ENCODE measurements at regions not wholly inside any gene's neighbourhood (a gene's known extent, or its start where the extent isn't known, plus 50 kb on each side); places are given as distances from the start of the nearest gene placed in this dataset.
A peak's percentile ranks its signal among the peaks of the same experiment; 100 is the strongest.

DNA sequence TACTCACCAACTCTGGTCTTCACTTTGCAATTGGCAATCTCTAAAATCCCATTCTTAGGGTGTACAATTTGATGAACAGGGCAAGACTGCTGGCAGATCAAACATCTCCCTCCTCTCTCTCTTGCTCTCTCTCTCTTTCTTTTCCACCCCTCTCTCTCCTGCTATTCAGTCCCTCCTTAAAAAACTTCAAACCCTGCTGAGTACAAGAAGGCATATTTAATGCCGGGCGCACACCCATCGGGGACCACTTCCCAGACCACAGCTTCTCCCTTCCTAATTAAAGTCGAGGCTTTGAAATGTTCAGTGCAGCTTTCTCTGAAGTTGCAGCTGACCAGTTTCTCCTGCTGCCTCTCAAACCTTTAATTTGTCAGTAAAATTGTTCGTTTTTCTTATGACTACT is 185.4 kb upstream of the CDH11 start:
- H3K27ac ChIP-seq: no peak overlapping the region
- peaks cover 14 to 43% of the 10 kb centered on the region in 2 donors for H3K4me1 ChIP-seq (replicated peaks in 1 of 2)
- ATAC-seq (replicated peaks in 6 of 8): no peak
- in situ Hi-C loops (cut with MboI; ENCODE audit: low pct_unique_long_range_greater_than_20kb in 2 of 9, low sequenced_read_pairs in 9 of 9, unreplicated experiment in 9 of 9): no loop called here
- H3K4me3 ChIP-seq: no peak overlapping the region
- WGBS, 10 experiments: 40 to 100% (median 79%) methylated on average over 1 to 5 of the region's 5 CpGs; no CpG with 5 or more reads in 1 of the 10 experiments

- H3K27ac ChIP-seq: peak overlapping the region; percentile 7 to 40
- H3K4me3 ChIP-seq: no peak overlapping the region
- in situ Hi-C loops (cut with MboI; ENCODE audit: low pct_unique_long_range_greater_than_20kb in 2 of 9, low sequenced_read_pairs in 9 of 9, unreplicated experiment in 9 of 9): no loop called here
- ATAC-seq (replicated peaks in 6 of 8): peak in 2 of 8 experiments; percentile 1 to 9
- WGBS, 10 experiments: 38 to 100% (median 90%) methylated on average over 1 to 2 of the region's 2 CpGs
- H3K4me1 ChIP-seq (replicated peaks in 1 of 2): peaks cover 14 to 43% of the 10 kb centered on the region in 2 donors
These were observed 184.9 kb upstream of the CDH11 start for GRCh38 chr16:65306722-65307121.

- WGBS, 10 experiments: 0 to 22% (median 0%) methylated on average over 1 of the region's 1 CpG; no CpG with 5 or more reads in 3 of the 10 experiments
- peak overlapping the region in 1 of 2 donors; percentile 7 for H3K27ac ChIP-seq
- peak in 5 of 8 experiments; percentile 43 to 66 (median 44) for ATAC-seq (replicated peaks in 6 of 8)
- H3K4me1 ChIP-seq (replicated peaks in 1 of 2): peaks cover 14 to 43% of the 10 kb centered on the region in 2 donors
- H3K4me3 ChIP-seq: no peak overlapping the region
- in situ Hi-C loops (cut with MboI; ENCODE audit: low pct_unique_long_range_greater_than_20kb in 2 of 9, low sequenced_read_pairs in 9 of 9, unreplicated experiment in 9 of 9): no loop called here
These were observed 184.4 kb upstream of the CDH11 start for GRCh38 chr16:65306300-65306699.

DNA sequence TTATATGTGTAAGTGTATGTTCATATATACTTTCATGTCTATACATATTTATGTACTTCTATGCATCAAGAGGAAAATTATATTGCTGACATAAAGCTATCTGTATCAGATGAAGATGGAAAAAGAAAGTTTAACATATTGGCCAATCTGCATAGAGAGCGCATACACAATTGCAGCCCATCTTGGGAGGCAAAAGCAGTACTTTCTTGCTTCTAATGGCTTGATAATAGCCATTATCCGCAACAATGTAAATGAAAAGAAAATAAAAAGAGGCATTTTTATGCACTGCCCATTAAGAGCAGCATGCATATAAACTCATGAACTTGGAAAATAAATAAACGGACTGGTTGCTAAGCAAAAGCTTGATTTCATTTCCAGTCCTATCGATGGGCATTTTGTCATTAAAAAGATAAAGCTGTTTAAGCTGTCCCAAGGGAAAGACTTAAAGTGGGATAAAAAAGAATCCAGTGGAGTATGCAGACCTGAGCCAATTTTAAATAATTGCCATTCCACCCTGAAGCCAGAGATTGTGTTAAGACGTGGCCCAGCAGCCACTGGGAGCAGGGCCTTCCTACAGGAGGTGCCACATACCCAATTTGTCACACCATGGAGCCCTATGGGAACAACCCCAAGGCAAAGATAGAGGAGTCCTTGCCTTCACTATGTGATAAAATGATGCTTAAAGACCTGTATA is 183.6 kb upstream of the CDH11 start:
- peak in 6 of 8 experiments; percentile 81 to 94 (median 90) for ATAC-seq (replicated peaks in 6 of 8)
- Histone ChIP-seq H3K4me1 (replicated peaks in 1 of 2) (peaks cover 14 to 43% of the 10 kb centered on the region in 2 donors), H3K27ac (no peak overlapping the region), H3K4me3 (no peak overlapping the region)
- in situ Hi-C loops (cut with MboI; ENCODE audit: low pct_unique_long_range_greater_than_20kb in 2 of 9, low sequenced_read_pairs in 9 of 9, unreplicated experiment in 9 of 9): no loop called here
- WGBS, 10 experiments: 28 to 100% (median 68%) methylated on average over 1 to 4 of the region's 5 CpGs

GRCh38 chr16:65301029-65301428 is 179.2 kb upstream of the CDH11 start:
- H3K4me3 ChIP-seq: no peak overlapping the region
- WGBS, 10 experiments: 83 to 100% (median 98%) methylated on average over 1 of the region's 1 CpG
- H3K27ac ChIP-seq: no peak overlapping the region
- in situ Hi-C loops (cut with MboI; ENCODE audit: low pct_unique_long_range_greater_than_20kb in 2 of 9, low sequenced_read_pairs in 9 of 9, unreplicated experiment in 9 of 9): no loop called here
- peaks cover 6 to 16% of the 10 kb centered on the region in 2 donors for H3K4me1 ChIP-seq (replicated peaks in 1 of 2)
- no peak for ATAC-seq (replicated peaks in 6 of 8)

DNA sequence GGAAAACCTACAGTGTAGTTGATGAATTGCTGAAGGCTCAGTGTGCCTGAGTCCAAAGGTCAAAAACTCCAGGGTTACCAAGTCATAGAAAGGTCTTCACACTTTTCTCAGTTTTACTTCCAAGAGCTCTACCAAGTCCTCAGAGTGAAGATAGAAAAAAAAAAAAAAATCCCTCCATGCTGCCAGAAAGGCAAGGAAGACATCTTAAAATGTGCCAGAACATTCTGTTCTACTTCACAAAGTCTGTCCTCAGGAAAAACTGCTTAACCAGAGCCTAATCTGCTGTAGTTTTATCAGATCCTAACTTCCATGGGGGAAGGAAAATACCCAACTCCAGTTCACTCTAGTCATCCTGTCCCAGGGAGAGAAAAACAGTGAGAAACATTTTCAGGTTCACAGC is 175.6 kb upstream of the CDH11 start:
- no peak overlapping the region for H3K27ac ChIP-seq
- no peaks in the 10 kb centered on the region for H3K4me1 ChIP-seq (replicated peaks in 1 of 2)
- no peak for ATAC-seq (replicated peaks in 6 of 8)
- no peak overlapping the region for H3K4me3 ChIP-seq
- in situ Hi-C loops (cut with MboI; ENCODE audit: low pct_unique_long_range_greater_than_20kb in 2 of 9, low sequenced_read_pairs in 9 of 9, unreplicated experiment in 9 of 9): no loop called here

GRCh38 chr16:65295527-65295926 is 173.7 kb upstream of the CDH11 start:
- H3K4me3 ChIP-seq: no peak overlapping the region
- ATAC-seq (replicated peaks in 6 of 8): no peak
- H3K27ac ChIP-seq: no peak overlapping the region
- in situ Hi-C loops (cut with MboI; ENCODE audit: low pct_unique_long_range_greater_than_20kb in 2 of 9, low sequenced_read_pairs in 9 of 9, unreplicated experiment in 9 of 9): no loop called here
- H3K4me1 ChIP-seq (replicated peaks in 1 of 2): no peaks in the 10 kb centered on the region
- 83 to 100% (median 94%) methylated on average over 1 to 6 of the region's 6 CpGs; no CpG with 5 or more reads in 3 of the 10 experiments for WGBS, 10 experiments

DNA sequence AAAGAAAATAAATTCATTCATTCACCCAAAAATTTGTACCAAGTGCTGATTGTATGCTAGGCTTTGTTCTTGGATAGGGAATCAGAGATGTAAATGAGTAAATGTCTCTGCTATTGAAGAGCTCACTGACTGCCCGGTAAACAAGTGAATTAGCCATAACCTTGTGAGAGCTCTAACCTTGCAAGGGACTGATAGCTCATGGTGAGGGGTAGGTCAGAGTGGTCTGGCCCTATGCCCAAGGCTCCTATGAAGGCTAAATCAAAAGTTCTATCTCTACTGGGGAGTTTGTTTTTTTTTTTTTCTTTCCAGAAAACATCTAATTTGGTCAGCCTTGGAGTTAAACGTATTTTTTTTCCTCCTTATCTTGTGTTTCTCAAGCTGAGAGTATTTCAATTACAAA is 172.8 kb upstream of the CDH11 start:
- WGBS, 10 experiments: 63 to 100% (median 95%) methylated on average over 1 to 2 of the region's 2 CpGs; no CpG with 5 or more reads in 3 of the 10 experiments
- Histone ChIP-seq H3K4me3 (no peak overlapping the region), H3K27ac (no peak overlapping the region), H3K4me1 (replicated peaks in 1 of 2) (no peaks in the 10 kb centered on the region)
- in situ Hi-C loops (cut with MboI; ENCODE audit: low pct_unique_long_range_greater_than_20kb in 2 of 9, low sequenced_read_pairs in 9 of 9, unreplicated experiment in 9 of 9): no loop called here
- ATAC-seq (replicated peaks in 6 of 8): no peak

GRCh38 chr16:65294165-65294564 is 172.3 kb upstream of the CDH11 start:
- in situ Hi-C loops (cut with MboI; ENCODE audit: low pct_unique_long_range_greater_than_20kb in 2 of 9, low sequenced_read_pairs in 9 of 9, unreplicated experiment in 9 of 9): no loop called here
- no peak for ATAC-seq (replicated peaks in 6 of 8)
- WGBS, 10 experiments: 71 to 100% (median 89%) methylated on average over 1 to 3 of the region's 3 CpGs; no CpG with 5 or more reads in 5 of the 10 experiments
- H3K27ac ChIP-seq: no peak overlapping the region
- no peak overlapping the region for H3K4me3 ChIP-seq
- no peaks in the 10 kb centered on the region for H3K4me1 ChIP-seq (replicated peaks in 1 of 2)

GRCh38 chr16:65289022-65289421 is 167.2 kb upstream of the CDH11 start:
- ATAC-seq (replicated peaks in 6 of 8): no peak
- WGBS, 10 experiments: 80 to 100% (median 92%) methylated on average over 1 to 4 of the region's 4 CpGs; no CpG with 5 or more reads in 2 of the 10 experiments
- Histone ChIP-seq H3K27ac (no peak overlapping the region), H3K4me3 (no peak overlapping the region), H3K4me1 (replicated peaks in 1 of 2) (no peaks in the 10 kb centered on the region)
- in situ Hi-C loops (cut with MboI; ENCODE audit: low pct_unique_long_range_greater_than_20kb in 2 of 9, low sequenced_read_pairs in 9 of 9, unreplicated experiment in 9 of 9): no loop called here

DNA sequence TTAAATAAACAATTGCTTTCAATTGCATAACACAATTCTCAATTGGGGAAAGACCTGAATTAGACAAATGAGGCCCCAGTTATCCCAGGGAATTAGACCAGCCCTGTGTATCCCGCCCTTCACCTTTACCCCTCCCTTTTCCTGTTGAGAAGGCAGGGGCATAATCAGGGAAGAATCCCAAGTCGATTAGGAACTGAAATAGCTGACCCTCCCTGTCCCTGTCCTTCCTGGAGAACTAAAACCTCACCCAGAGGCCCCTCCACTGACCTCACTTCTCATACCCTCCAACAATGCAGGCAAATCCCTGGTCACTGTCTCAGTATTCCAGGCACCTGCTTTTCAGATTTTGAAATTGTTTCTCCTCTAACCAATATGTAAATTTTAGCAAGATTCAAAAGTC is 165.4 kb upstream of the CDH11 start:
- Histone ChIP-seq H3K27ac (no peak overlapping the region), H3K4me1 (replicated peaks in 1 of 2) (no peaks in the 10 kb centered on the region), H3K4me3 (no peak overlapping the region)
- no peak for ATAC-seq (replicated peaks in 6 of 8)
- in situ Hi-C loops (cut with MboI; ENCODE audit: low pct_unique_long_range_greater_than_20kb in 2 of 9, low sequenced_read_pairs in 9 of 9, unreplicated experiment in 9 of 9): no loop called here
- 0 to 80% (median 33%) methylated on average over 1 to 2 of the region's 2 CpGs; no CpG with 5 or more reads in 5 of the 10 experiments for WGBS, 10 experiments

DNA sequence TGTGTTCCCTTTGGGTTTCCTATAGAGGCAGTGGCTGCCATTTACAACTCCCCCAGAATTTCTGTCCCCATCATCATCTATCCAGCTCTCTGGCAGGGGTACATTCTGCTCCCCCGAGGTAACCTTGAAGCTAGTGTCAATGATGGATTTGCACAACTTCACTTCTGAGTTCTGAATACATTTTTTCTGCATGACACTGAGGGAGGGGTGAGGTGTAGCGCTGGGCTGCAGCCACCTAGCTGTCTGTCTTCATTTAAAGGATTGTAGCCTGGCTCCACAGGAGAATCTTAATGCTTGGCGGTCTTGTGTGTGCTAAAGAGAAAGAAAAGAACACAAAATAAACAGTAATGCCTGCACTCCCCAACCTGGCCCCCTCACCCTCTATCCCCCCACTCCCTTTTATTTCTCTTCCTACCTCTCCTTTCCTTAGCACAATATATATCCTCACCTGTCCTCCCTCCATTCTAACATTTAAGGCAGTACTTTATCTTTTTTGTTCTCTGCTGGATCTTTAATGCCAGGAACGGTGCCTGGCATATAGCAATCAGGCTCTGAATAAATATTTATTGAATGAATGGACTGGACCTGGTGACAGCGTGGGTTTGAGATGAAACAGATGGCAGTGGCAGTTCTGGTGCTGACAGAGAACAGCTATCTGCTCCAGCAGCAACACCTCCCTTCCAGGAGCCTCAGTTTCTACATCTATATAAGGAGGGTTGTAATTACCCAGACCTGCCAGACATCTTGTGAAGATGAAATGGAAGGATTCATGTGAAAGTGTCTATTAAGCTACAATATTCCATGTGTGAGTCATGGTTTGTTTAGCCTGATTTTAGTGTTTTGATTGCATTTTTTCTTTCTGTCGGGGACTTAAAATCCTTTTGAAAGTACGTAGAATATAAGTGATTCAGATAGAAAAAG is 163.5 kb upstream of the CDH11 start:
- WGBS, 10 experiments: 52 to 96% (median 79%) methylated on average over 2 to 5 of the region's 7 CpGs
- H3K4me1 ChIP-seq (replicated peaks in 1 of 2): peaks cover 2 to 3% of the 10 kb centered on the region in 2 donors
- no peak overlapping the region for H3K4me3 ChIP-seq
- in situ Hi-C loops (cut with MboI; ENCODE audit: low pct_unique_long_range_greater_than_20kb in 2 of 9, low sequenced_read_pairs in 9 of 9, unreplicated experiment in 9 of 9): no loop called here
- ATAC-seq (replicated peaks in 6 of 8): no peak
- no peak overlapping the region for H3K27ac ChIP-seq

- ATAC-seq (replicated peaks in 6 of 8): no peak
- WGBS, 10 experiments: 74 to 96% (median 83%) methylated on average over 1 to 6 of the region's 8 CpGs; no CpG with 5 or more reads in 4 of the 10 experiments
- no peak overlapping the region for H3K4me3 ChIP-seq
- in situ Hi-C loops (cut with MboI; ENCODE audit: low pct_unique_long_range_greater_than_20kb in 2 of 9, low sequenced_read_pairs in 9 of 9, unreplicated experiment in 9 of 9): no loop called here
- peaks cover 2 to 3% of the 10 kb centered on the region in 2 donors for H3K4me1 ChIP-seq (replicated peaks in 1 of 2)
- H3K27ac ChIP-seq: no peak overlapping the region
These were observed 162.8 kb upstream of the CDH11 start for GRCh38 chr16:65284626-65285025.
